GM12872 (cell line): ENCODE measurements at regions not wholly inside any gene's neighbourhood (a gene's known extent, or its start where the extent isn't known, plus 50 kb on each side); places are given as distances from the start of the nearest gene placed in this dataset.

Experiments used
- TF ChIP-seq, protein P1 (sequence below): IDR thresholded peaks from 3 replicates; pipeline ENCODE4 v1.5.1; 2011; ENCODE audit warnings: low read depth, mild to moderate bottlenecking, low read length, moderate library complexity; ENCODE audit not compliant: insufficient read depth

DNA sequence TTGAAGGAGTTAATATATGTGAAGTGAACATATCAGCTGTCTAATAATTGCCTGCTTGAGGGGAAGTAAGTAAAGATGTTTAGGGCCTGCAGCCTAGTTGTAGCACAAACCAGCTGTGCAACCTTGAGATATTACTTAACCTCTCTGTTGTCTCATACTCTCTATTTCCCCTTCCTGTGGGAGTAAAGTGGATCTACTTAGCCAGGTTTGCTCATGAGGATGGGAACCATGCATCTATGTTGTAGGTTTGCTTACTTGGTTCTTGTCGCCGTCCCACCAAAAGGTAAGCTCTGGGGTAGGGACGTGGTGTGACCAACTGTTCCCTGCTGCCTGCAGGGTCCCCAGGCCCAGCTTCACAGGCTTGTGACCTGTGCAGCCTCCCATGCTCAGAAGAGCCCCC, 362.7 kb upstream of the SULF2 start:
- TF ChIP-seq, protein P1, sequence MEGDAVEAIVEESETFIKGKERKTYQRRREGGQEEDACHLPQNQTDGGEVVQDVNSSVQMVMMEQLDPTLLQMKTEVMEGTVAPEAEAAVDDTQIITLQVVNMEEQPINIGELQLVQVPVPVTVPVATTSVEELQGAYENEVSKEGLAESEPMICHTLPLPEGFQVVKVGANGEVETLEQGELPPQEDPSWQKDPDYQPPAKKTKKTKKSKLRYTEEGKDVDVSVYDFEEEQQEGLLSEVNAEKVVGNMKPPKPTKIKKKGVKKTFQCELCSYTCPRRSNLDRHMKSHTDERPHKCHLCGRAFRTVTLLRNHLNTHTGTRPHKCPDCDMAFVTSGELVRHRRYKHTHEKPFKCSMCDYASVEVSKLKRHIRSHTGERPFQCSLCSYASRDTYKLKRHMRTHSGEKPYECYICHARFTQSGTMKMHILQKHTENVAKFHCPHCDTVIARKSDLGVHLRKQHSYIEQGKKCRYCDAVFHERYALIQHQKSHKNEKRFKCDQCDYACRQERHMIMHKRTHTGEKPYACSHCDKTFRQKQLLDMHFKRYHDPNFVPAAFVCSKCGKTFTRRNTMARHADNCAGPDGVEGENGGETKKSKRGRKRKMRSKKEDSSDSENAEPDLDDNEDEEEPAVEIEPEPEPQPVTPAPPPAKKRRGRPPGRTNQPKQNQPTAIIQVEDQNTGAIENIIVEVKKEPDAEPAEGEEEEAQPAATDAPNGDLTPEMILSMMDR = no peak

DNA sequence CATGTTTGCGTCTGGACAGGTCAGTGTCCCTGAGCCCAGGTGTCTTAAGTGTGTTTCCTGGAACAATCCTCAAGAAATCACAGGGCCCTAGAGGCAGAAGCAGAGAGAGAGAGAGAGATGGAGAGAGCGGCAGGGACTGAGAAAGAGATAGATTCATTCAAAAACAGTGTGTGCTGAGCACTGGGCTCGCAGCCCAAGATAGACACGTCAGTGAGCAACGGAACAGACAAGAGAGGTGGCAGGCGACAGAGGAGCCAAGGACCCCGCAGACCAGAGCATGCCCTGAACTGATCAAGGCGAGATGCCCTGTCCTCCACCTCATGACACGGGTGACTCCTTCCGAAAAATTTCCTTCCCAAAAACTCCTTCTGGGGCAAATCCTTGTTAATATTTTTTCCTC, 362.0 kb upstream of the SULF2 start:
- TF ChIP-seq, protein P1 = no peak

DNA sequence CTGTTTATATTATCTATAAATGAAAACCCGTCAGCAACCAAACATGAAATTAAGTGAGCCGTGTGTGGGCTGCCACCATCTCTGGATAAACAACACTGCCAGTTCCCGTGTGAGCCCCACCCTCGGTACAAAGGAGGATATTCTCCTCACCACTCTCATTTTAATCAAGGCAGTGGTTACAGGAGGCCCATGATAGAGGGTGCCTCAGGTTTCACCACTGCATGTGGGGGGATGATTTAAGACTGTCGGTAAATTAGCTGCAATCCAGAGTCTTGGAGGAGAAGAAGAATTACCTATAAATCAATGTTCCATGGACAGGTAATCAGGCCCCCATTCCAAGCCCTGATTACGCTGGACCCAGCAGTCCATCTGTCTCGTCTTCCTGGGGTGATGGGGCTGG, 361.6 kb upstream of the SULF2 start:
- TF ChIP-seq, protein P1 = no peak

DNA sequence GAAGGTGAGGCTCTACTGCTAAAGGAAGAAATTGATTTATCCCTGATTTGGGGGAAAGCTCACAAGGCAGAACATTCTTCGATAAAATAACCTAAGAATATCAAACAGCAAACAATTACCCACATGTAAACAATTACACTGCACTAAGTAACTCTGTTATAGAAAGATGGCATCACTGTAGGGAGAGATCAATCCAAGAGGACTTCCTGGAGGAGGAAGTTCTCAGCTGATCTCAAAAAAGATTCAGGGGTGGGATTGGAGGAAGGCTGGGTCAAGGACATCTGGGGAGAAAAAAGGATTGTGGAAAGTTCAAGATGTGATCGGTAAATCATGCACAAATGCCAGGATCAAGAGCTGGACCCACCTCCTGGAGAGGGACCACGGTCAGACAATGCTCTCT, 361.0 kb upstream of the SULF2 start:
- TF ChIP-seq, protein P1 = no peak

DNA sequence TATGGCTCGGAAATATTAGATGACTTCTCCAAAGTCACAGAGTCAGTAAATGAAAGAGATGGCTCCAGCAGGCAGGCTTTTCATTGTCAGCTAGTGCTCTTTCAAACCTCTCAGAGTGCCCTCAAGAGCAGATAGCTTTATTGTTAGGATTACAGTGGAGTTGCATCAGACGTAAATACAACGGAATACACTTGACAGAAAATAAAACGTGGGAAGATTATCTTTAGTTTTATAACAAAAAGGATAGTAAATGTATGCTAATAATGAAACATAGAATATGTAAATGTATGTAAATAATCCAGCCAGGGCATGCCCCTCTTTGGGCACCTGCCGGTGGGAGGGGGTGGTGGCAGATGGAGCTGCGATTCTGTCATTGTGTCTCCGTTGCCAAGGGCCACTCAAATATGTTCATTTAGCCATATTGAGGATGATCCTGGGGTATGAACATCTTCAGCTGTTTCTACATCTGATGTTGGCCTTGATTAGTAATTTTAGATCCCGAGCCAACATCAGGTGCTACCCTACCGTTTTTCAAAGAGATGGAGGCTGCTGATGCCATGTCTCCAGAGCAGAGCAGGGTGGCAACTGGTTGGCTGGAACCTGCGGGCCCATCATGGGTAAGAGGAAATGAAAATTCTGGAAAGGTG, 358.3 kb upstream of the SULF2 start:
- TF ChIP-seq, protein P1 = no peak

DNA sequence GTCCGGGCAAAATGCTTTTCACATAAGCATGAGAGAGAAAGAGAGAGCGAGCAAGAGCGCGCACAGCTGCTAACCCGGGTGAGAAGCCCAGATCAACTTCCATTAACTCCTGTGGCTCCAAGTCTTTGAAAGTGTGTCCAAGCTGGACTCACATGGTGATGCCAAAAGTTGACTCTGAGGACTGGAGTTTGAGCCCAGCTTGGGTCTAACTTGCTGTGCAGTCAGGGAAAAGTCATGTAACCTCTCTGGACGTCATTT, 357.2 kb upstream of the SULF2 start:
- TF ChIP-seq, protein P1 = no peak

DNA sequence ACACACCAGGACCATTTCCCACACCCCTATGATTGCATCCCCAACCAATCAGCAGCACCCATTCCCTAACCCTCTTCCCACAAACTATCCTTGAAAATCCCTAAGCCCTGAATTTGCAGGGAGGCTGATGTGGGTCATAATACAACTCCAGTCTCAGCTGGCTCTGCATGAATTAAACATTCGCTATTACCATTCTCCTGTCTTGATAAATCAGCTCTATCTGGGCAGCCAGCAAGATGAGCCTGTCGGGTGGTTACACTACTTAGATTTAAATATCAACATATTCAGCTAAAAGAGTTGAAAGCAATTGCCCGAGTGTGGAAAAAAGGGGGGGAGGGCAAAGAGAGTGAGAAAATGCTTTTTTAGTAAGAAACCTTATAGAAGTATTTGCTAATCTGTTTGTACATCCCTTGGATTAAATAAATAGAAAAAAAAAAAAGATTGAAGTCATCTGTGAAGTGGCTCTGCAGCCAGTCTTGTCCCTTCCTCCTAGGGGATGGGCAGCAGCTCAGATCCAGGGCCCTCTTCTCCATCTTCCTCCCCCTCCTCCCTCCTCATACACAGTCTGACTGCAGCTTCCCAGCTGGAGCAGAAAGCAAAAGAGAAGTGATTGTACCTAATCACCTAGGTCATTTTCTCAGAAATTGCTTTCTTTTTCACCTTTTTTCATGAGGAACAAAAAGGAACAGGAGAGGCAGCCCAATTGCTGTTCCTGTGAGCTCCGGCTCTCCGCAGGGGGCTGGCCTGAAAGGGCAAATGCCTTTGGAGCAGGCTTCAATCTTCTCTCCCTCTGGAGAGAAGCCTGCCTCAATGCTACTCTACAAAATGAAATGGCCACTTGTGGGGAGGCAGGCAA, 356.6 kb upstream of the SULF2 start:
- TF ChIP-seq, protein P1 = no peak
